ENCODE measurements at regions not wholly inside any gene's neighbourhood (a gene's known extent, or its start where the extent isn't known, plus 50 kb on each side); places are given as distances from the start of the nearest gene placed in this dataset.
"Not testable (repeated sequence)": the region's sequence is repeated elsewhere in the genome, so short reads cannot be mapped to it uniquely, and the experiment has no call there.

GRCh38 chr1:98811-99210 lies 352.7 kb downstream of the OR4F29 start:
- H2BK5ac ChIP-seq (ENCODE audit: low read length); H3K27me3 ChIP-seq (ENCODE audit: insufficient read depth, low read length, poor library complexity); H3K18ac ChIP-seq (ENCODE audit: low read length); H3K23ac ChIP-seq (ENCODE audit: low read length); H3K56ac ChIP-seq (ENCODE audit: low read length); H3K36me3 ChIP-seq (ENCODE audit: control insufficient read depth, insufficient read depth, low read length); H3K9ac ChIP-seq (ENCODE audit: low read length); H2AK5ac ChIP-seq (ENCODE audit: low read length); H3K27ac ChIP-seq (ENCODE audit: low read depth, low read length); H4K5ac ChIP-seq (ENCODE audit: low read length); H3K4me2 ChIP-seq (ENCODE audit: low read length); H3K4me3 ChIP-seq (ENCODE audit: low read length); H4K8ac ChIP-seq (ENCODE audit: low read depth, low read length); H2BK15ac ChIP-seq (replicated peaks; ENCODE audit: low read depth); H3K4me1 ChIP-seq (ENCODE audit: control insufficient read depth, low read depth, low read length); H2BK120ac ChIP-seq (ENCODE audit: low read depth, low read length); H3K4ac ChIP-seq (ENCODE audit: low read depth, low read length); DNase-seq; H3K79me2 ChIP-seq (ENCODE audit: control insufficient read depth, insufficient read depth, low read length); H3K79me1 ChIP-seq (ENCODE audit: low read length): not testable (repeated sequence)
- no CpG with 5 or more reads among the region's 1 CpG for WGBS (ENCODE audit: extremely low coverage, insufficient coverage, low lambda C conversion rate)

- H3K27ac ChIP-seq (ENCODE audit: low read depth, low read length); H2BK15ac ChIP-seq (replicated peaks; ENCODE audit: low read depth); H3K79me1 ChIP-seq (ENCODE audit: low read length); H2BK5ac ChIP-seq (ENCODE audit: low read length); DNase-seq; H3K23ac ChIP-seq (ENCODE audit: low read length); H3K4me1 ChIP-seq (ENCODE audit: control insufficient read depth, low read depth, low read length); H4K8ac ChIP-seq (ENCODE audit: low read depth, low read length); H3K27me3 ChIP-seq (ENCODE audit: insufficient read depth, low read length, poor library complexity); H3K56ac ChIP-seq (ENCODE audit: low read length); H3K79me2 ChIP-seq (ENCODE audit: control insufficient read depth, insufficient read depth, low read length); H3K4ac ChIP-seq (ENCODE audit: low read depth, low read length); H3K9ac ChIP-seq (ENCODE audit: low read length); H4K5ac ChIP-seq (ENCODE audit: low read length); H3K36me3 ChIP-seq (ENCODE audit: control insufficient read depth, insufficient read depth, low read length); H2BK120ac ChIP-seq (ENCODE audit: low read depth, low read length); H3K18ac ChIP-seq (ENCODE audit: low read length); H3K4me3 ChIP-seq (ENCODE audit: low read length); H2AK5ac ChIP-seq (ENCODE audit: low read length); H3K4me2 ChIP-seq (ENCODE audit: low read length): not testable (repeated sequence)
- WGBS (ENCODE audit: extremely low coverage, insufficient coverage, low lambda C conversion rate): no CpG with 5 or more reads among the region's 4 CpGs
Measured at GRCh38 chr1:91279-91678, 360.2 kb downstream of the OR4F29 start.

- DNase-seq; H3K18ac ChIP-seq (ENCODE audit: low read length); H3K4ac ChIP-seq (ENCODE audit: low read depth, low read length); H3K27ac ChIP-seq (ENCODE audit: low read depth, low read length); H2BK5ac ChIP-seq (ENCODE audit: low read length); H2BK120ac ChIP-seq (ENCODE audit: low read depth, low read length); H3K23ac ChIP-seq (ENCODE audit: low read length); H2BK15ac ChIP-seq (replicated peaks; ENCODE audit: low read depth); H4K5ac ChIP-seq (ENCODE audit: low read length); H2AK5ac ChIP-seq (ENCODE audit: low read length); H3K9ac ChIP-seq (ENCODE audit: low read length); H3K4me3 ChIP-seq (ENCODE audit: low read length); H4K8ac ChIP-seq (ENCODE audit: low read depth, low read length); H3K79me2 ChIP-seq (ENCODE audit: control insufficient read depth, insufficient read depth, low read length); H3K36me3 ChIP-seq (ENCODE audit: control insufficient read depth, insufficient read depth, low read length); H3K4me2 ChIP-seq (ENCODE audit: low read length); H3K4me1 ChIP-seq (ENCODE audit: control insufficient read depth, low read depth, low read length); H3K27me3 ChIP-seq (ENCODE audit: insufficient read depth, low read length, poor library complexity); H3K56ac ChIP-seq (ENCODE audit: low read length); H3K79me1 ChIP-seq (ENCODE audit: low read length): not testable (repeated sequence)
- no CpG with 5 or more reads among the region's 9 CpGs for WGBS (ENCODE audit: extremely low coverage, insufficient coverage, low lambda C conversion rate)
Measured at GRCh38 chr1:88110-88509, 363.4 kb downstream of the OR4F29 start.

GRCh38 chr1:79152-79551 lies 372.3 kb downstream of the OR4F29 start:
- not testable (repeated sequence) for H2BK120ac ChIP-seq (ENCODE audit: low read depth, low read length); H3K18ac ChIP-seq (ENCODE audit: low read length); H2AK5ac ChIP-seq (ENCODE audit: low read length); H3K4me1 ChIP-seq (ENCODE audit: control insufficient read depth, low read depth, low read length); H3K79me1 ChIP-seq (ENCODE audit: low read length); H3K4me3 ChIP-seq (ENCODE audit: low read length); H3K79me2 ChIP-seq (ENCODE audit: control insufficient read depth, insufficient read depth, low read length); H3K27me3 ChIP-seq (ENCODE audit: insufficient read depth, low read length, poor library complexity); H4K8ac ChIP-seq (ENCODE audit: low read depth, low read length); H2BK5ac ChIP-seq (ENCODE audit: low read length); H3K36me3 ChIP-seq (ENCODE audit: control insufficient read depth, insufficient read depth, low read length); H3K27ac ChIP-seq (ENCODE audit: low read depth, low read length); DNase-seq; H3K4me2 ChIP-seq (ENCODE audit: low read length); H3K9ac ChIP-seq (ENCODE audit: low read length); H3K23ac ChIP-seq (ENCODE audit: low read length); H3K56ac ChIP-seq (ENCODE audit: low read length); H4K5ac ChIP-seq (ENCODE audit: low read length); H2BK15ac ChIP-seq (replicated peaks; ENCODE audit: low read depth); H3K4ac ChIP-seq (ENCODE audit: low read depth, low read length)
- no CpG with 5 or more reads among the region's 3 CpGs for WGBS (ENCODE audit: extremely low coverage, insufficient coverage, low lambda C conversion rate)

GRCh38 chr1:65119-65518 lies 386.4 kb downstream of the OR4F29 start, which contains the start of gene OR4F5:
OR4F5 (plus strand) TSS chr1:65419.
- not testable (repeated sequence) for H3K79me1 ChIP-seq (ENCODE audit: low read length); H2BK15ac ChIP-seq (replicated peaks; ENCODE audit: low read depth); DNase-seq; H2BK120ac ChIP-seq (ENCODE audit: low read depth, low read length); H3K18ac ChIP-seq (ENCODE audit: low read length); H4K5ac ChIP-seq (ENCODE audit: low read length); H3K4ac ChIP-seq (ENCODE audit: low read depth, low read length); H3K4me1 ChIP-seq (ENCODE audit: control insufficient read depth, low read depth, low read length); H3K27me3 ChIP-seq (ENCODE audit: insufficient read depth, low read length, poor library complexity); H3K27ac ChIP-seq (ENCODE audit: low read depth, low read length); H3K36me3 ChIP-seq (ENCODE audit: control insufficient read depth, insufficient read depth, low read length); H3K4me2 ChIP-seq (ENCODE audit: low read length); H4K8ac ChIP-seq (ENCODE audit: low read depth, low read length); H2AK5ac ChIP-seq (ENCODE audit: low read length); H3K79me2 ChIP-seq (ENCODE audit: control insufficient read depth, insufficient read depth, low read length); H3K4me3 ChIP-seq (ENCODE audit: low read length); H3K56ac ChIP-seq (ENCODE audit: low read length); H3K9ac ChIP-seq (ENCODE audit: low read length); H2BK5ac ChIP-seq (ENCODE audit: low read length); H3K23ac ChIP-seq (ENCODE audit: low read length)
- WGBS (ENCODE audit: extremely low coverage, insufficient coverage, low lambda C conversion rate): no CpG with 5 or more reads among the region's 2 CpGs

GRCh38 chr1:56014-56531 lies 395.4 kb downstream of the OR4F29 start:
- not testable (repeated sequence) for H3K27me3 ChIP-seq (ENCODE audit: insufficient read depth, low read length, poor library complexity); H2AK5ac ChIP-seq (ENCODE audit: low read length); H2BK15ac ChIP-seq (replicated peaks; ENCODE audit: low read depth); H3K27ac ChIP-seq (ENCODE audit: low read depth, low read length); H3K18ac ChIP-seq (ENCODE audit: low read length); H3K36me3 ChIP-seq (ENCODE audit: control insufficient read depth, insufficient read depth, low read length); H4K5ac ChIP-seq (ENCODE audit: low read length); H3K23ac ChIP-seq (ENCODE audit: low read length); H3K79me2 ChIP-seq (ENCODE audit: control insufficient read depth, insufficient read depth, low read length); H3K79me1 ChIP-seq (ENCODE audit: low read length); H2BK120ac ChIP-seq (ENCODE audit: low read depth, low read length); H4K8ac ChIP-seq (ENCODE audit: low read depth, low read length); H3K56ac ChIP-seq (ENCODE audit: low read length); H3K4me3 ChIP-seq (ENCODE audit: low read length); H2BK5ac ChIP-seq (ENCODE audit: low read length); DNase-seq; H3K4ac ChIP-seq (ENCODE audit: low read depth, low read length); H3K4me2 ChIP-seq (ENCODE audit: low read length); H3K9ac ChIP-seq (ENCODE audit: low read length); H3K4me1 ChIP-seq (ENCODE audit: control insufficient read depth, low read depth, low read length)
- WGBS (ENCODE audit: extremely low coverage, insufficient coverage, low lambda C conversion rate): no CpG with 5 or more reads among the region's 3 CpGs

Measured in mesendoderm (in vitro differentiated cells).